NCI-H524 treated with DMSO at 0.1 percent for 48 hours (cell line): ENCODE measurements at regions not wholly inside any gene's neighbourhood (a gene's known extent, or its start where the extent isn't known, plus 50 kb on each side); places are given as distances from the start of the nearest gene placed in this dataset.

Source experiments
- DNase-seq: peaks from one replicate; lab custom pipeline; 2025; lab: John Stamatoyannopoulos, UW

GRCh38 chr9:89864257-89864656, 259.4 kb downstream of the GADD45G start:
- no peak for DNase-seq

- DNase-seq: no peak
These were observed 259.9 kb downstream of the GADD45G start for GRCh38 chr9:89864731-89865130.

- DNase-seq: no peak
These were observed 260.5 kb downstream of the GADD45G start for GRCh38 chr9:89865357-89865756.

- no peak for DNase-seq
These were observed 261.2 kb downstream of the GADD45G start for GRCh38 chr9:89865981-89866380.

- DNase-seq: no peak
These were observed 261.9 kb downstream of the GADD45G start for GRCh38 chr9:89866701-89867100.

- DNase-seq: no peak
These were observed 263.3 kb downstream of the GADD45G start for GRCh38 chr9:89868100-89868499.

GRCh38 chr9:89869793-89870580, 265.2 kb downstream of the GADD45G start:
- no peak for DNase-seq

- DNase-seq: no peak
These were observed 267.1 kb downstream of the GADD45G start for GRCh38 chr9:89871871-89872331.

GRCh38 chr9:89872426-89872912, 267.7 kb downstream of the GADD45G start:
- DNase-seq: no peak

GRCh38 chr9:89872913-89873707, 268.3 kb downstream of the GADD45G start:
- no peak for DNase-seq

- no peak for DNase-seq
These were observed 269.0 kb downstream of the GADD45G start for GRCh38 chr9:89873801-89874200.

- no peak for DNase-seq
These were observed 269.8 kb downstream of the GADD45G start for GRCh38 chr9:89874351-89875321.

GRCh38 chr9:89877051-89878002, 272.5 kb downstream of the GADD45G start:
- DNase-seq: no peak

- DNase-seq: no peak
These were observed 273.2 kb downstream of the GADD45G start for GRCh38 chr9:89878003-89878411.

GRCh38 chr9:89878687-89879086, 273.9 kb downstream of the GADD45G start:
- DNase-seq: peak; percentile 37

GRCh38 chr9:89879276-89879675, 274.5 kb downstream of the GADD45G start:
- no peak for DNase-seq

- DNase-seq: no peak
These were observed 274.9 kb downstream of the GADD45G start for GRCh38 chr9:89879701-89880100.

- no peak for DNase-seq
These were observed 275.3 kb downstream of the GADD45G start for GRCh38 chr9:89880161-89880560.

- no peak for DNase-seq
These were observed 275.9 kb downstream of the GADD45G start for GRCh38 chr9:89880721-89881120.

GRCh38 chr9:89881431-89881830, 276.6 kb downstream of the GADD45G start:
- DNase-seq: no peak

- DNase-seq: no peak
These were observed 278.1 kb downstream of the GADD45G start for GRCh38 chr9:89882930-89883361.
